Smooth muscle cell (in vitro differentiated cells): ENCODE measurements at regions not wholly inside any gene's neighbourhood (a gene's known extent, or its start where the extent isn't known, plus 50 kb on each side); places are given as distances from the start of the nearest gene placed in this dataset.

Source experiments
- DNase-seq: peaks from one replicate; lab custom pipeline; 2025; ENCODE audit not compliant: unreplicated experiment; lab: John Stamatoyannopoulos, UW
- H2AFZ ChIP-seq: fragments of 200-600 bp; sonication (generic); 2 replicates; pipeline ENCODE4 v1.6.0; 2016; ENCODE audit warnings: antibody characterized with exemption, low read depth, mild to moderate bottlenecking
- H3F3A ChIP-seq: fragments of 200-600 bp; sonication (generic); 2 replicates; pipeline ENCODE4 v1.6.0; 2017; ENCODE audit warnings: antibody characterized with exemption, low read depth
- H3K27ac ChIP-seq: fragments of 200-600 bp; sonication (generic); 2 replicates; pipeline ENCODE4 v1.5.1; 2016; ENCODE audit warnings: low read depth, mild to moderate bottlenecking
- H3K27me3 ChIP-seq: fragments of 200-600 bp; sonication (generic); 2 replicates; pipeline ENCODE4 v1.6.1; 2016; ENCODE audit warnings: low read depth, mild to moderate bottlenecking
- H3K36me3 ChIP-seq: fragments of 200-600 bp; sonication (generic); 2 replicates; pipeline ENCODE4 v1.5.1; 2016; ENCODE audit warnings: low read depth
- H3K4me1 ChIP-seq: fragments of 200-600 bp; sonication (generic); 2 replicates; pipeline ENCODE4 v1.5.1; 2016; ENCODE audit warnings: low read depth
- H3K4me2 ChIP-seq: fragments of 200-600 bp; sonication (generic); 2 replicates; pipeline ENCODE4 v1.6.0; 2016; ENCODE audit warnings: mild to moderate bottlenecking
- H3K4me3 ChIP-seq: fragments of 200-600 bp; sonication (generic); 2 replicates; pipeline ENCODE4 v1.5.1; 2016; ENCODE audit warnings: mild to moderate bottlenecking
- H3K79me2 ChIP-seq: fragments of 200-600 bp; sonication (generic); 2 replicates; pipeline ENCODE4 v1.6.0; 2016; ENCODE audit warnings: low read depth, mild to moderate bottlenecking
- H3K9ac ChIP-seq: fragments of 200-600 bp; sonication (generic); 2 replicates; pipeline ENCODE4 v1.6.0; 2016; ENCODE audit warnings: low read depth
- H3K9me3 ChIP-seq: fragments of 200-600 bp; sonication (generic); replicated peaks from 2 replicates; pipeline ENCODE4 v1.5.1; 2016; ENCODE audit warnings: low read depth
- H4K20me1 ChIP-seq: fragments of 200-600 bp; sonication (generic); 2 replicates; pipeline ENCODE4 v1.6.0; 2016; ENCODE audit warnings: low read depth
- WGBS: methylation state at CpG from one replicate; pipeline ENCODE4 v1.1.7; 2016; ENCODE audit warnings: low lambda C conversion rate; 5-methylcytosine and 5-hydroxymethylcytosine counted together
- TF ChIP-seq, protein P1 (sequence below): fragments of 200-600 bp; sonication (generic); IDR thresholded peaks from 2 replicates; pipeline ENCODE4 v1.5.1; 2017; ENCODE audit warnings: borderline replicate concordance, mild to moderate bottlenecking, antibody characterized with exemption; ENCODE audit not compliant: insufficient read depth, poor library complexity, severe bottlenecking

DNA sequence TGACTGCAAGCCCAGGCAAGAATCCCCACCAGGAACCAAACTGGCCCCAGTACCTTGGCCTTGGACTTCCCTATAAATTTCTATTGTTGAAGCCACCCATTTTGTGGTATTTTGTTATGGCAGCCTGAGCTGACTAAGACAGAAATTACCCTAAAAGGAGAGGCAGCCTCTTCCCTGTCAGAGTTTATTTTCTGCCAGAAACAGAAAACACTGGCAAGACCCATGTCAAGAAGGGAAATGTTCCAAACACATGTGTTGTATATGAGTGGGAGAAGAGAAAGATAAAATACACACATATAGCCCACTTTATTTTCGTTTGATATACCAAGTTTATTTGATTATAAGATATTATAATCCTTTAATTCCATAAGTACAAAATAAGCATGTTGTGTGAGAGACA, 225.1 kb upstream of the FSHR start:
- H3K36me3 ChIP-seq: no peaks in the 10 kb centered on the region
- no peak overlapping the region for H2AFZ ChIP-seq
- no peak overlapping the region for H3K4me3 ChIP-seq
- H3K79me2 ChIP-seq: no peaks in the 10 kb centered on the region
- H3K4me1 ChIP-seq: no peaks in the 10 kb centered on the region
- H3K27me3 ChIP-seq: no peaks in the 10 kb centered on the region
- H4K20me1 ChIP-seq: no peaks in the 10 kb centered on the region
- 63% methylated on average over 1 of the region's 1 CpG for WGBS
- no peak overlapping the region for H3K4me2 ChIP-seq
- TF ChIP-seq, protein P1, sequence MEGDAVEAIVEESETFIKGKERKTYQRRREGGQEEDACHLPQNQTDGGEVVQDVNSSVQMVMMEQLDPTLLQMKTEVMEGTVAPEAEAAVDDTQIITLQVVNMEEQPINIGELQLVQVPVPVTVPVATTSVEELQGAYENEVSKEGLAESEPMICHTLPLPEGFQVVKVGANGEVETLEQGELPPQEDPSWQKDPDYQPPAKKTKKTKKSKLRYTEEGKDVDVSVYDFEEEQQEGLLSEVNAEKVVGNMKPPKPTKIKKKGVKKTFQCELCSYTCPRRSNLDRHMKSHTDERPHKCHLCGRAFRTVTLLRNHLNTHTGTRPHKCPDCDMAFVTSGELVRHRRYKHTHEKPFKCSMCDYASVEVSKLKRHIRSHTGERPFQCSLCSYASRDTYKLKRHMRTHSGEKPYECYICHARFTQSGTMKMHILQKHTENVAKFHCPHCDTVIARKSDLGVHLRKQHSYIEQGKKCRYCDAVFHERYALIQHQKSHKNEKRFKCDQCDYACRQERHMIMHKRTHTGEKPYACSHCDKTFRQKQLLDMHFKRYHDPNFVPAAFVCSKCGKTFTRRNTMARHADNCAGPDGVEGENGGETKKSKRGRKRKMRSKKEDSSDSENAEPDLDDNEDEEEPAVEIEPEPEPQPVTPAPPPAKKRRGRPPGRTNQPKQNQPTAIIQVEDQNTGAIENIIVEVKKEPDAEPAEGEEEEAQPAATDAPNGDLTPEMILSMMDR: no peak
- no peaks in the 10 kb centered on the region for H3F3A ChIP-seq
- H3K9me3 ChIP-seq: no peaks in the 10 kb centered on the region
- no peak overlapping the region for H3K27ac ChIP-seq
- no peak overlapping the region for H3K9ac ChIP-seq
- DNase-seq: no peak

DNA sequence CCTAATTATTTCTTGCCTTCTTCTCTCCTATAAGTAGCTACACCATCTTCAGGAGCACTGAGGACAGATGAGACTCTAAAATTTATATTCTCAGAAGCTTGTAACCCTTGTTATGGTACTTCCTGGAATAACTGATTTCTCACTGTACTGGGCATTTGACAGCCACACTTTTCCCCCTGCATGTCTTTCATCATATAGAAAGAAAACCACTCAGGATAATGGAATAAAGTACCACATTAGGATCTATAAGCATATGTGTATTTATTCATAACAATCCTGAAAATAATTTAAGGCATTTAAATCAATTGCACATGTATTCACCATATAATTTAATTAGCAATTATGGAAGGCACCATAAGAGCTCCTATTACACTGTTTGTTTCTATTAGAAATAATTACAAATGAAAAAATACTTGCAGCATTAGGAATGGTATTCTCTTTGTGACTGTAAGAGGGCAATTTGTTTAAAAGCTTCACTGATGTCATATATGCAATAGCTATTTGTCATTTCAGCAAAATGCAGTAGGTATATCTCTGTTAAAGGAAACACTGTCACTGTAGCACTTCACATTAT, 216.9 kb upstream of the FSHR start:
- H3K4me2 ChIP-seq: no peak overlapping the region
- H3K4me1 ChIP-seq: no peaks in the 10 kb centered on the region
- no peaks in the 10 kb centered on the region for H3K9me3 ChIP-seq
- no peaks in the 10 kb centered on the region for H3F3A ChIP-seq
- H3K79me2 ChIP-seq: no peaks in the 10 kb centered on the region
- H4K20me1 ChIP-seq: no peaks in the 10 kb centered on the region
- no peak overlapping the region for H3K4me3 ChIP-seq
- no peak overlapping the region for H3K9ac ChIP-seq
- H3K36me3 ChIP-seq: no peaks in the 10 kb centered on the region
- H3K27ac ChIP-seq: no peak overlapping the region
- no peak for DNase-seq
- TF ChIP-seq, protein P1: no peak
- no peaks in the 10 kb centered on the region for H3K27me3 ChIP-seq
- no peak overlapping the region for H2AFZ ChIP-seq

DNA sequence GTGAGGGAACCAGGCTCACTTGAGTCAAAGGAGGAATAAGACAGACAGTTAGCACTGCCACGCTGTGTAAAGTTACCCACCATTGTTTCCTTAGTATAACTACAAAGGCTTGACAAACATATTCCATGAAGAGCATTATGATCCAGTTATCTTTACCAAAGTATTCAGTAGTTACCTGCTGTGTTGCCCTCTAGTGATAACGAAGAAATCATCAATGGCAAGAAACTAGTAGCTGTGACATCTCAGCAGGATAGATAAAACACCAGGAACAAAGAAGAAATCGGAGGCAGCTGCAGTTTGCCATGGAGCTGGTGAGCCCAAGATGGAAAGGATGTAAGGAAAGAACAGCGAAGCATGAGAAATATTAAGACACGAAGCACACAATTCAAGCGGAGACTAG, 215.3 kb upstream of the FSHR start:
- TF ChIP-seq, protein P1: no peak
- H3F3A ChIP-seq: no peaks in the 10 kb centered on the region
- no peaks in the 10 kb centered on the region for H3K9me3 ChIP-seq
- H3K36me3 ChIP-seq: no peaks in the 10 kb centered on the region
- H4K20me1 ChIP-seq: no peaks in the 10 kb centered on the region
- no peaks in the 10 kb centered on the region for H3K4me1 ChIP-seq
- no peak for DNase-seq
- no peak overlapping the region for H3K4me2 ChIP-seq
- H2AFZ ChIP-seq: no peak overlapping the region
- H3K9ac ChIP-seq: no peak overlapping the region
- H3K27me3 ChIP-seq: no peaks in the 10 kb centered on the region
- H3K27ac ChIP-seq: no peak overlapping the region
- no peak overlapping the region for H3K4me3 ChIP-seq
- WGBS: 81% methylated on average over 6 of the region's 6 CpGs
- H3K79me2 ChIP-seq: no peaks in the 10 kb centered on the region

DNA sequence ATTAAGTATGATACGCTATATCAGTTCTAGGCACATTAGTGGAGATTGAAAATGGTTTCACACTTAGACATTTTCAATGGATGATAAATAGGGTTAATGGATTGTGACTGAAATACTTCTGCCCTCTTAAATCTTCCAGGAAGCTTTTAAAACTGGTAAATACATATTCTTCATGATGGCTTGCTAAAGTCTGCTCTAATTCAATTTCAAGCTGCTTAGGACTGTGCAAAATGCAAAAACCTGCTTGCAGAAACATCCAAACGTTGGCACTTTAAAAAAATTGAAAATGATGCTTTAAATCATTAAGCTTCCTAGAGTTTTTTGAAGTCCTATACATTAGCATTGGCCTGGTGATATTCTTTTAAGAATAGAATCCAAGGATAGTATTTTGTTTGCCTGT, 214.8 kb upstream of the FSHR start:
- no peaks in the 10 kb centered on the region for H3K36me3 ChIP-seq
- no peak overlapping the region for H2AFZ ChIP-seq
- no peak overlapping the region for H3K4me3 ChIP-seq
- no peaks in the 10 kb centered on the region for H3K9me3 ChIP-seq
- H3K27ac ChIP-seq: no peak overlapping the region
- H3K27me3 ChIP-seq: no peaks in the 10 kb centered on the region
- H3K9ac ChIP-seq: no peak overlapping the region
- no peaks in the 10 kb centered on the region for H3F3A ChIP-seq
- no peaks in the 10 kb centered on the region for H3K79me2 ChIP-seq
- no peak overlapping the region for H3K4me2 ChIP-seq
- WGBS: 81% methylated on average over 2 of the region's 2 CpGs
- no peaks in the 10 kb centered on the region for H4K20me1 ChIP-seq
- no peaks in the 10 kb centered on the region for H3K4me1 ChIP-seq
- TF ChIP-seq, protein P1: no peak
- DNase-seq: no peak
